H1 (cell line): ENCODE measurements at regions not wholly inside any gene's neighbourhood (a gene's known extent, or its start where the extent isn't known, plus 50 kb on each side); places are given as distances from the start of the nearest gene placed in this dataset.

Experiments used
- BCL11A ChIP-seq, 2 experiments: IDR thresholded peaks; one replicate each; pipeline ENCODE4 v1.6.1; 2011; ENCODE audit warnings: low read depth in 2 of 2, low read length in 2 of 2, mild to moderate bottlenecking in 2 of 2
- HDAC2 ChIP-seq, 2 experiments: fragments of 300-600 bp in 1 of 2; sonication (generic) in 1 of 2; IDR thresholded peaks; 2 replicates each; pipeline ENCODE4 v1.6.1; 2011 to 2012; ENCODE audit warnings: low read depth in 2 of 2, low read length in 2 of 2, mild to moderate bottlenecking in 2 of 2, moderate library complexity in 2 of 2, borderline replicate concordance in 1 of 2, inconsistent platforms in 1 of 2
- JUN ChIP-seq: IDR thresholded peaks from 2 replicates; pipeline ENCODE4 v1.6.1; 2011; ENCODE audit warnings: low read depth, mild to moderate bottlenecking, improper control_type of control experiment, low read length
- KDM5A ChIP-seq: fragments of 200-600 bp; IDR thresholded peaks from 2 replicates; pipeline ENCODE4 v1.7.1; 2012; ENCODE audit warnings: mild to moderate bottlenecking, low read length, inconsistent platforms, mixed read lengths
- SIN3A ChIP-seq, 2 experiments: IDR thresholded peaks in 1 of 2; conservative IDR thresholded peaks in 1 of 2; 2 replicates each; pipeline ENCODE4 v1.6.1; 2011 to 2012; ENCODE audit warnings: low read length in 2 of 2, improper control_type of control experiment in 1 of 2, low read depth in 1 of 2, mild to moderate bottlenecking in 1 of 2
- YY1 ChIP-seq: IDR thresholded peaks from 2 replicates; pipeline ENCODE4 v1.6.1; 2011; ENCODE audit warnings: low read depth, mild to moderate bottlenecking, low read length
- ZNF274 ChIP-seq: IDR thresholded peaks from 2 replicates; pipeline ENCODE4 v1.7.0; 2012; ENCODE audit warnings: low read length, borderline replicate concordance; ENCODE audit errors: extremely low read depth
- TF ChIP-seq, protein P1 (sequence below): fragments of 300-600 bp; sonication (generic); IDR thresholded peaks from 2 replicates; pipeline ENCODE4 v1.7.1; 2012; ENCODE audit warnings: low read length, moderate library complexity, mild to moderate bottlenecking, inconsistent platforms; ENCODE audit not compliant: insufficient replicate concordance
- TF ChIP-seq, protein P2 (sequence below): IDR thresholded peaks from 2 replicates; pipeline ENCODE4 v1.6.1; 2011; ENCODE audit warnings: low read depth, mild to moderate bottlenecking, low read length; ENCODE audit not compliant: insufficient read depth

GRCh38 chr18:10228326-10228725 lies 226.1 kb upstream of the APCDD1 start (continued):
- TF ChIP-seq, protein P1, sequence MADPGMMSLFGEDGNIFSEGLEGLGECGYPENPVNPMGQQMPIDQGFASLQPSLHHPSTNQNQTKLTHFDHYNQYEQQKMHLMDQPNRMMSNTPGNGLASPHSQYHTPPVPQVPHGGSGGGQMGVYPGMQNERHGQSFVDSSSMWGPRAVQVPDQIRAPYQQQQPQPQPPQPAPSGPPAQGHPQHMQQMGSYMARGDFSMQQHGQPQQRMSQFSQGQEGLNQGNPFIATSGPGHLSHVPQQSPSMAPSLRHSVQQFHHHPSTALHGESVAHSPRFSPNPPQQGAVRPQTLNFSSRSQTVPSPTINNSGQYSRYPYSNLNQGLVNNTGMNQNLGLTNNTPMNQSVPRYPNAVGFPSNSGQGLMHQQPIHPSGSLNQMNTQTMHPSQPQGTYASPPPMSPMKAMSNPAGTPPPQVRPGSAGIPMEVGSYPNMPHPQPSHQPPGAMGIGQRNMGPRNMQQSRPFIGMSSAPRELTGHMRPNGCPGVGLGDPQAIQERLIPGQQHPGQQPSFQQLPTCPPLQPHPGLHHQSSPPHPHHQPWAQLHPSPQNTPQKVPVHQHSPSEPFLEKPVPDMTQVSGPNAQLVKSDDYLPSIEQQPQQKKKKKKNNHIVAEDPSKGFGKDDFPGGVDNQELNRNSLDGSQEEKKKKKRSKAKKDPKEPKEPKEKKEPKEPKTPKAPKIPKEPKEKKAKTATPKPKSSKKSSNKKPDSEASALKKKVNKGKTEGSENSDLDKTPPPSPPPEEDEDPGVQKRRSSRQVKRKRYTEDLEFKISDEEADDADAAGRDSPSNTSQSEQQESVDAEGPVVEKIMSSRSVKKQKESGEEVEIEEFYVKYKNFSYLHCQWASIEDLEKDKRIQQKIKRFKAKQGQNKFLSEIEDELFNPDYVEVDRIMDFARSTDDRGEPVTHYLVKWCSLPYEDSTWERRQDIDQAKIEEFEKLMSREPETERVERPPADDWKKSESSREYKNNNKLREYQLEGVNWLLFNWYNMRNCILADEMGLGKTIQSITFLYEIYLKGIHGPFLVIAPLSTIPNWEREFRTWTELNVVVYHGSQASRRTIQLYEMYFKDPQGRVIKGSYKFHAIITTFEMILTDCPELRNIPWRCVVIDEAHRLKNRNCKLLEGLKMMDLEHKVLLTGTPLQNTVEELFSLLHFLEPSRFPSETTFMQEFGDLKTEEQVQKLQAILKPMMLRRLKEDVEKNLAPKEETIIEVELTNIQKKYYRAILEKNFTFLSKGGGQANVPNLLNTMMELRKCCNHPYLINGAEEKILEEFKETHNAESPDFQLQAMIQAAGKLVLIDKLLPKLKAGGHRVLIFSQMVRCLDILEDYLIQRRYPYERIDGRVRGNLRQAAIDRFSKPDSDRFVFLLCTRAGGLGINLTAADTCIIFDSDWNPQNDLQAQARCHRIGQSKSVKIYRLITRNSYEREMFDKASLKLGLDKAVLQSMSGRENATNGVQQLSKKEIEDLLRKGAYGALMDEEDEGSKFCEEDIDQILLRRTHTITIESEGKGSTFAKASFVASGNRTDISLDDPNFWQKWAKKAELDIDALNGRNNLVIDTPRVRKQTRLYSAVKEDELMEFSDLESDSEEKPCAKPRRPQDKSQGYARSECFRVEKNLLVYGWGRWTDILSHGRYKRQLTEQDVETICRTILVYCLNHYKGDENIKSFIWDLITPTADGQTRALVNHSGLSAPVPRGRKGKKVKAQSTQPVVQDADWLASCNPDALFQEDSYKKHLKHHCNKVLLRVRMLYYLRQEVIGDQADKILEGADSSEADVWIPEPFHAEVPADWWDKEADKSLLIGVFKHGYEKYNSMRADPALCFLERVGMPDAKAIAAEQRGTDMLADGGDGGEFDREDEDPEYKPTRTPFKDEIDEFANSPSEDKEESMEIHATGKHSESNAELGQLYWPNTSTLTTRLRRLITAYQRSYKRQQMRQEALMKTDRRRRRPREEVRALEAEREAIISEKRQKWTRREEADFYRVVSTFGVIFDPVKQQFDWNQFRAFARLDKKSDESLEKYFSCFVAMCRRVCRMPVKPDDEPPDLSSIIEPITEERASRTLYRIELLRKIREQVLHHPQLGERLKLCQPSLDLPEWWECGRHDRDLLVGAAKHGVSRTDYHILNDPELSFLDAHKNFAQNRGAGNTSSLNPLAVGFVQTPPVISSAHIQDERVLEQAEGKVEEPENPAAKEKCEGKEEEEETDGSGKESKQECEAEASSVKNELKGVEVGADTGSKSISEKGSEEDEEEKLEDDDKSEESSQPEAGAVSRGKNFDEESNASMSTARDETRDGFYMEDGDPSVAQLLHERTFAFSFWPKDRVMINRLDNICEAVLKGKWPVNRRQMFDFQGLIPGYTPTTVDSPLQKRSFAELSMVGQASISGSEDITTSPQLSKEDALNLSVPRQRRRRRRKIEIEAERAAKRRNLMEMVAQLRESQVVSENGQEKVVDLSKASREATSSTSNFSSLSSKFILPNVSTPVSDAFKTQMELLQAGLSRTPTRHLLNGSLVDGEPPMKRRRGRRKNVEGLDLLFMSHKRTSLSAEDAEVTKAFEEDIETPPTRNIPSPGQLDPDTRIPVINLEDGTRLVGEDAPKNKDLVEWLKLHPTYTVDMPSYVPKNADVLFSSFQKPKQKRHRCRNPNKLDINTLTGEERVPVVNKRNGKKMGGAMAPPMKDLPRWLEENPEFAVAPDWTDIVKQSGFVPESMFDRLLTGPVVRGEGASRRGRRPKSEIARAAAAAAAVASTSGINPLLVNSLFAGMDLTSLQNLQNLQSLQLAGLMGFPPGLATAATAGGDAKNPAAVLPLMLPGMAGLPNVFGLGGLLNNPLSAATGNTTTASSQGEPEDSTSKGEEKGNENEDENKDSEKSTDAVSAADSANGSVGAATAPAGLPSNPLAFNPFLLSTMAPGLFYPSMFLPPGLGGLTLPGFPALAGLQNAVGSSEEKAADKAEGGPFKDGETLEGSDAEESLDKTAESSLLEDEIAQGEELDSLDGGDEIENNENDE = no peak
- TF ChIP-seq, protein P2, sequence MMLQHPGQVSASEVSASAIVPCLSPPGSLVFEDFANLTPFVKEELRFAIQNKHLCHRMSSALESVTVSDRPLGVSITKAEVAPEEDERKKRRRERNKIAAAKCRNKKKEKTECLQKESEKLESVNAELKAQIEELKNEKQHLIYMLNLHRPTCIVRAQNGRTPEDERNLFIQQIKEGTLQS = no peak
- TF ChIP-seq HDAC2 (IDR thresholded peaks at IDR 0.05; ENCODE audit: borderline replicate concordance in 1 of 2, low read depth in 2 of 2, low read length in 2 of 2) = no peak
- TF ChIP-seq BCL11A (IDR thresholded peaks at IDR 0.05; ENCODE audit: low read depth in 2 of 2, low read length in 2 of 2) = no peak
- TF ChIP-seq SIN3A (conservative IDR thresholded peaks at IDR 0.05 in 1 of 2, IDR thresholded peaks at IDR 0.05 in 1 of 2; ENCODE audit: low read depth in 1 of 2, low read length in 2 of 2) = no peak
- TF ChIP-seq ZNF274 = no peak
- TF ChIP-seq YY1 = no peak
- TF ChIP-seq JUN = no peak
- TF ChIP-seq KDM5A = no peak
